Activated CD4-positive, alpha-beta T cell treated with anti-CD3 and anti-CD28 coated beads, Interleukin-2, amount 10 ng/mL, durations not matched to agents 7 days and 5 days (primary cell): ENCODE measurements at regions not wholly inside any gene's neighbourhood (a gene's known extent, or its start where the extent isn't known, plus 50 kb on each side); places are given as distances from the start of the nearest gene placed in this dataset.
"Not testable (repeated sequence)": the region's sequence is repeated elsewhere in the genome, so short reads cannot be mapped to it uniquely, and the experiment has no call there.

Experiments used
- CTCF ChIA-PET: fragments of 350-600 bp; sonication (Branson Sonifier 250); formaldehyde crosslinking; loops from one replicate; lab custom pipeline; 2021; ENCODE audit warnings: antibody characterized with exemption; lab: Charles Lee
- POLR2A ChIA-PET: fragments of 350-600 bp; sonication (Branson Sonifier 250); formaldehyde crosslinking; loops from one replicate; lab custom pipeline; 2021; ENCODE audit warnings: antibody characterized with exemption; lab: Charles Lee
- DNase-seq: peaks from one replicate; pipeline ENCODE4 v3.0.0-alpha.2; 2020
- H3K27ac Mint-ChIP-seq: one replicate; pipeline ENCODE4 v1.8.0; 2021; ENCODE audit warnings: mild to moderate bottlenecking, moderate library complexity, mixed read lengths
- H3K27me3 Mint-ChIP-seq: one replicate; pipeline ENCODE4 v1.8.0; 2021; ENCODE audit warnings: mixed read lengths
- H3K36me3 Mint-ChIP-seq: one replicate; pipeline ENCODE4 v1.8.0; 2021; ENCODE audit warnings: low read depth, mixed read lengths
- H3K4me1 Mint-ChIP-seq: one replicate; pipeline ENCODE4 v1.8.0; 2021; ENCODE audit warnings: mixed read lengths
- H3K4me3 Mint-ChIP-seq: one replicate; pipeline ENCODE4 v1.8.0; 2021; ENCODE audit warnings: mild to moderate bottlenecking, moderate library complexity, mixed read lengths
- H3K9me3 Mint-ChIP-seq: one replicate; pipeline ENCODE4 v1.8.0; 2021; ENCODE audit warnings: mixed read lengths

DNA sequence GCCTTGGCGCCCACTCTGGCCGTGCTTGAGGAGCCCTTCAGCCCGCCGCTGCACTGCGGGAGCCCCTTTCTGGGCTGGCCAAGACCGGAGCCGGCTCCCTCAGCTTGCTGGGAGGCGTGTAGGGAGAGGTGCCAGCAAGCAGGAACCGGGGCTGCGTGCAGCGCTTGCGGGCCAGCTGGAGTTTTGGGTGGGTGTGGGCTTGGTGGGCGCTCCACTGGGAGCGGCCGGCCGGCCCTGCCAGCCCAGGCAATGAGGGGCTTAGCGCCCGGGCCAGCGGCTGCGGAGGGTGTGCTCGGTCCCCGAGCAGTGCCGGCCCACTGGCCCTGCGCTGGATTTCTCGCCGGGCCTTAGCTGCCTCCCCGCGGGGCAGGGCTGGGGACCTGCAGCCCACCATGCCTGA is 204.9 kb upstream of the HNRNPA3 start:
- H3K9me3 Mint-ChIP-seq, DNase-seq, H3K36me3 Mint-ChIP-seq, H3K27ac Mint-ChIP-seq, H3K4me1 Mint-ChIP-seq, POLR2A ChIA-PET, H3K4me3 Mint-ChIP-seq: not testable (repeated sequence)
- CTCF ChIA-PET = interaction anchor here (1.5 kb wide), 1 partner anchor 10 kb away, joined by 4 read pairs; no protein-coding TSS in a partner anchor
- H3K27me3 Mint-ChIP-seq = peaks cover 23% of the 10 kb centered on the region

GRCh38 chr2:177008662-177009061 is 203.9 kb upstream of the HNRNPA3 start:
- H3K27ac Mint-ChIP-seq, POLR2A ChIA-PET, H3K9me3 Mint-ChIP-seq, DNase-seq, H3K4me3 Mint-ChIP-seq, H3K4me1 Mint-ChIP-seq, H3K36me3 Mint-ChIP-seq: not testable (repeated sequence)
- H3K27me3 Mint-ChIP-seq = peaks cover 23% of the 10 kb centered on the region
- CTCF ChIA-PET = interaction anchor here (1.0 to 1.5 kb wide), 2 partner anchors 9 to 11 kb away, joined by 3 to 4 read pairs; no protein-coding TSS in a partner anchor

- H3K27ac Mint-ChIP-seq = no peak overlapping the region
- DNase-seq = no peak
- CTCF ChIA-PET = no interaction called here
- H3K27me3 Mint-ChIP-seq = peaks cover 23% of the 10 kb centered on the region
- POLR2A ChIA-PET = no interaction called here
- no peaks in the 10 kb centered on the region for H3K36me3 Mint-ChIP-seq
- peaks cover 3% of the 10 kb centered on the region for H3K4me1 Mint-ChIP-seq
- H3K9me3 Mint-ChIP-seq = peaks cover 4% of the 10 kb centered on the region
- H3K4me3 Mint-ChIP-seq = no peak overlapping the region
These were observed 202.4 kb upstream of the HNRNPA3 start for GRCh38 chr2:177010146-177010545.

DNA sequence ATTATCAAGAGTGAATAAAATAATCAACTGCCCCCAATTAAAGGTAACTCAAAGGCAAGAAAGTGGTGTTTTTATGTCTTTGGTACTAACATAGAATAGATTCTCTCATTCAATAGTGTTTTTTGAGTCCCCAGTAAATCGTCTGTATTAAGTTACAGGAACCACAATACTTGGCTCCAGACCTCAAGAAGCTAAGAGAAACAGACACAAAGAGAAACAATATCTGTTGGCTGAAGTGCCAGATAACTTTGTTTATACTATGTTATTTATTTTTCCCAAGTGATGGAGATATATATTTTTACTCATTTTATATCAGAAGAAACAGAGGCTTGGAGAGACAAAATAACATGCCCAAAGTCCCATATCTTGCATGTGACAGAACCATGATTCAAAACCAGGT is 201.7 kb upstream of the HNRNPA3 start:
- no peak overlapping the region for H3K4me3 Mint-ChIP-seq
- H3K4me1 Mint-ChIP-seq = peaks cover 3% of the 10 kb centered on the region
- no peaks in the 10 kb centered on the region for H3K36me3 Mint-ChIP-seq
- H3K27ac Mint-ChIP-seq = no peak overlapping the region
- H3K27me3 Mint-ChIP-seq = peaks cover 26% of the 10 kb centered on the region
- ChIA-PET CTCF (no interaction called here), POLR2A (no interaction called here)
- DNase-seq = no peak
- peaks cover 4% of the 10 kb centered on the region for H3K9me3 Mint-ChIP-seq

- no peaks in the 10 kb centered on the region for H3K36me3 Mint-ChIP-seq
- CTCF ChIA-PET = interaction anchor here (0.7 kb wide), 1 partner anchor 40 kb away, joined by 4 read pairs; no protein-coding TSS in a partner anchor
- H3K27ac Mint-ChIP-seq = no peak overlapping the region
These were observed 197.6 kb upstream of the HNRNPA3 start for GRCh38 chr2:177014946-177015345.

DNA sequence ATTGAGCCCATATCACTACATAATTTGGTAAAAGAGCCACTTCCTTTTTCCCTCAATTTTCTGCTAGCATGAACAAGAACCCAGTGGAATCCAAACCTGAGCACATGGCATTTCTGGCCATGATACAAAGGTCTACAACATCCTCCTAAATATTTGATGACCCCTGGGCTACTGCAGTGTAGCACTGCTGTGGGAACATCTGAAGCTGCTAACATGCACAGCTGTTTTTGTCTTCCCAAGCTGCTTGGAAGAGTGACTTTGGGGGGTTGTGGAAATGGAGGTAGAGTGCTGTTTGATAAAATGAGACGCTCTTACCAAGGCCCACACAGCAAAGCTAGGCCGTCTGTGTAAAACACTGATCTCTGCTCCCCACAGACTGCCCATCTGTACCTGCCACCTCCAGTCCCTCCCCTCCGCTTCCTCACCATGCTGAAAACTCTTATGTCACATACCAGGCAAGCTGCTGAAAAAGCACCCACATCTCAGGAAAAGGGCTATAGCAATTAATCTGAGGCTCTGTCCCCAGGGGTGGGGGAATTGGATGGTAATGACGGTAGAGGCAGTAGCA is 197.2 kb upstream of the HNRNPA3 start:
- H3K4me3 Mint-ChIP-seq = no peak overlapping the region
- H3K9me3 Mint-ChIP-seq = no peaks in the 10 kb centered on the region
- ChIA-PET CTCF (no interaction called here), POLR2A (no interaction called here)
- no peaks in the 10 kb centered on the region for H3K4me1 Mint-ChIP-seq
- H3K36me3 Mint-ChIP-seq = no peaks in the 10 kb centered on the region
- peaks cover 16% of the 10 kb centered on the region for H3K27me3 Mint-ChIP-seq
- DNase-seq = no peak
- no peak overlapping the region for H3K27ac Mint-ChIP-seq

More at GRCh38 chr2:177014946-177015345, 197.6 kb upstream of the HNRNPA3 start:
- Mint-ChIP-seq H3K9me3 (no peaks in the 10 kb centered on the region), H3K27me3 (peaks cover 21% of the 10 kb centered on the region), H3K4me1 (no peaks in the 10 kb centered on the region), H3K4me3 (no peak overlapping the region)
- DNase-seq = no peak
- POLR2A ChIA-PET = no interaction called here

DNA sequence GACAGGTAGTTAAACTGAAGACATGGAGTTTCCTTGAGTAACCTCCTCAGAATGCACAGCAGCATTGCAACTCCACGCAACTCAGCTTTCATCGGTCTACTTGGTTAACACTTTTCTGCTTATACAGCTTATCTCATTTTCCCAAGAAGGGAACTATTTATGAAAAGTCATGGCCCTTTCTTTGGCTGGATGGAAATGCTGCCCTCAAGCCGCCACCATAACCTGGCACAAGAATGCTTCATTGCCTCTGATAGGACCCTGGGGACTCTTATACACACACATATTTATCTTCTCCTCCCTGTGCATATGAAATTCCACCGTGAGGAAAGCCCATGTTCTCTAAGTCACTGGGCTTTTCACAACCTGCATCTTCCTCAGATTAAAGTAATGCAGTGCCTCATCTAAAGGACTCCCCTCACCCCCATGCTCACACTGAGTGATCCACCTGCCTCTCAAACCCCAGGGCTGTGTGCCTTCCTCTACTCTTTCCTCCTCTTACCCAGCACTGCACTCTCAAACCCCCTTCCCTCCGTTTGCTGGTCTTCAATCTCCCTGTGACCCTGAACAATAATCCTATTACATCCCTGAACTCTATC is 192.0 kb upstream of the HNRNPA3 start:
- DNase-seq = no peak
- no peak overlapping the region for H3K27ac Mint-ChIP-seq
- H3K4me1 Mint-ChIP-seq = no peaks in the 10 kb centered on the region
- no peak overlapping the region for H3K4me3 Mint-ChIP-seq
- H3K9me3 Mint-ChIP-seq = no peaks in the 10 kb centered on the region
- ChIA-PET CTCF (no interaction called here), POLR2A (no interaction called here)
- H3K36me3 Mint-ChIP-seq = no peaks in the 10 kb centered on the region
- H3K27me3 Mint-ChIP-seq = peaks cover 10% of the 10 kb centered on the region

DNA sequence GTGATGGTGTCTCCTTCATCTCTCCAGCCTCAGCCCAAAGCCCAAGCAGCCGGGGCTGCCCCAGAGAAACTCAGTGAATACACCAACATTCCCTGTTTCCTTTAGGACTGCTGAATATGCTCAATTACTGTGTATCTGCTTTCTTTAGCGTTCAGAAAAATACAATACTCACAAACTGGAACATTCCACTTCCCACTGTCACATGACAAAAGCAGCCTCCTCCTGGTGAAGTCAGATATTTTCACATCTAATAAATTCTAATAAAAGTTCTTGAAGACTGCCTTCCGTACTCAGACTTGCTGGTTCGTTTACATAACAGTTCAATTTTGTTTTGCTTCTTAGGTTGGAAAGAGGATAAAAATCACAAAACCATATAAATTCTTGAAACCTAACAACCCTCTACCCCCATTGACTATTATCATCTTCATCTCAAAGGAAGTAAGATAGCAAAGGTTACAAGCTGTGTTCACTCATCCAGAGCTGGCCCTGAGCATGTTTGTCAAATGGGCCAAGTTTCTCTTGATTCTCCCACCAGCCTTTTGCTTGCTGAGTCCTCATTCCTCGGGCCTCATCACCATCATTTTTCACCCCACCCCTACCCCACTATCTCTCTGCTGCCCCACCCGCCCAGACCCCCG is 190.8 kb upstream of the HNRNPA3 start:
- no peaks in the 10 kb centered on the region for H3K9me3 Mint-ChIP-seq
- no peak for DNase-seq
- no peaks in the 10 kb centered on the region for H3K36me3 Mint-ChIP-seq
- H3K27ac Mint-ChIP-seq = no peak overlapping the region
- no peak overlapping the region for H3K4me3 Mint-ChIP-seq
- ChIA-PET CTCF (no interaction called here), POLR2A (no interaction called here)
- H3K4me1 Mint-ChIP-seq = no peaks in the 10 kb centered on the region
- H3K27me3 Mint-ChIP-seq = peaks cover 9% of the 10 kb centered on the region

DNA sequence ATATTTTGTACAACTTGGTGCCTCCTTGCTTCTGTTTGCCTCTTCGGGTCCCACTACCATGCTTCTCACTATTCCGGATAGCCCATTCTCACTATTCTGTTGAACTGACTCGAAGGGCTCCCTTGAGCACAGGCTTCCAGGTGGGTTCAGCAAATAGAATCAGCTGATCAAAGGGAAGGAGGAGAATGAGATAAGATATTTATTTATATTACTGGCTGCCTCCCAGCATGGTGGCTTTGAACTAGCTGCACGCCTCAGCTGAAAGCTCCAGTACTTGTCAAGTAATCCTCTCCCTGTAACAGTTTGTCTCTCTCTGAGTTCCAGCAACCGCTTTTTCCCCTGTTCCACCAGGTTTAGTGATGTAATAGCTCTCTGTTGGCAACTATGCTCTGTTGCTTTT is 187.8 kb upstream of the HNRNPA3 start:
- ChIA-PET POLR2A (no interaction called here), CTCF (interaction anchor here (0.8 kb wide), 1 partner anchor 20 kb away, joined by 3 read pairs; no protein-coding TSS in a partner anchor)
- H3K9me3 Mint-ChIP-seq = no peaks in the 10 kb centered on the region
- no peaks in the 10 kb centered on the region for H3K36me3 Mint-ChIP-seq
- no peak for DNase-seq
- H3K4me3 Mint-ChIP-seq = no peak overlapping the region
- no peaks in the 10 kb centered on the region for H3K4me1 Mint-ChIP-seq
- peaks cover 8% of the 10 kb centered on the region for H3K27me3 Mint-ChIP-seq
- no peak overlapping the region for H3K27ac Mint-ChIP-seq

GRCh38 chr2:177026253-177026652 is 186.3 kb upstream of the HNRNPA3 start:
- Mint-ChIP-seq H3K9me3 (no peaks in the 10 kb centered on the region), H3K27me3 (peaks cover 6% of the 10 kb centered on the region), H3K4me1 (no peaks in the 10 kb centered on the region), H3K27ac (no peak overlapping the region), H3K36me3 (no peaks in the 10 kb centered on the region), H3K4me3 (no peak overlapping the region)
- no peak for DNase-seq
- POLR2A ChIA-PET = no interaction called here
- CTCF ChIA-PET = interaction anchor here (0.7 kb wide), 1 partner anchor 122 kb away, joined by 3 read pairs; no protein-coding TSS in a partner anchor

DNA sequence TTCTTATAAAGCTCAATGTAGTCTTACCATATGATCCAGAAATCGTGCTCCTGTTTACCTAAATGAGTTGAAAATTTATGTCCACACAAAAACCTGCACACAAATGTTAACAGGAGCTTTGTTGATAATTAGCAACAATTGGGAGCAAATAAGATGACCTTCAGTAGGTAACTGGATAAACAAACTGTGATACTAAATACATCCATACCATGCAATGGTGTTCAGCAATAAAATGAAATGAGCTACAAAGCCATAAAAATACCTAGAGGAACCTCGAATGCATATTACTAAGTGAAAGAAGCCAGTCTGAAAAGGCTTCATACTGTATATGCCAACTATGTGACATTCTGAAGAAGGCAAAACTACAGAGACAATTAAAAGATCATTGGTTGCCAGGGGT is 185.6 kb upstream of the HNRNPA3 start:
- Mint-ChIP-seq H3K36me3 (no peaks in the 10 kb centered on the region), H3K27ac (no peak overlapping the region), H3K4me3 (no peak overlapping the region), H3K27me3 (peaks cover 6% of the 10 kb centered on the region), H3K4me1 (no peaks in the 10 kb centered on the region), H3K9me3 (no peaks in the 10 kb centered on the region)
- no peak for DNase-seq
- ChIA-PET POLR2A (no interaction called here), CTCF (interaction anchor here (0.7 kb wide), 1 partner anchor 121 kb away, joined by 3 read pairs; no protein-coding TSS in a partner anchor)

- CTCF ChIA-PET = no interaction called here
- no peaks in the 10 kb centered on the region for H3K36me3 Mint-ChIP-seq
- H3K4me1 Mint-ChIP-seq = no peaks in the 10 kb centered on the region
- H3K9me3 Mint-ChIP-seq = no peaks in the 10 kb centered on the region
- POLR2A ChIA-PET = no interaction called here
- H3K4me3 Mint-ChIP-seq = no peak overlapping the region
- no peak overlapping the region for H3K27ac Mint-ChIP-seq
- peaks cover 14% of the 10 kb centered on the region for H3K27me3 Mint-ChIP-seq
- no peak for DNase-seq
These were observed 184.3 kb upstream of the HNRNPA3 start for GRCh38 chr2:177028296-177028695.

DNA sequence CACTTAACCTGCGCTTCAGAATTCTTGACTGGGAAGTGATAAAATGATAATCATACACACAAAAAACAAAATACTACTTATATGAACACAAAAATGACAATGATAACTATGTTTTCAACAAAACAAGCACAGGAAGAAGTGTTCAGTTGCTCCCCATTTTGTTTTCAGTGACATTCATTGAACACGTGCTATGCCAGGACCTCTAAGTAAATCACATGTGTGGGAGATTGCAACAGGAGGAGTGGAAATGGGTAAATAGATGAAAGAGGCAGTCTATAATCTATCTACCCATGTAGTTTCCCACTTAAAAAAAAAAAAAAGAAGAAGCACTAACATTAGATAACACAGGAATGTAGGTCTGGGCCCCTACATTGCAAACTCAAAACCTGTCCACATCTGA is 183.5 kb upstream of the HNRNPA3 start:
- Mint-ChIP-seq H3K27me3 (peaks cover 16% of the 10 kb centered on the region), H3K36me3 (no peaks in the 10 kb centered on the region), H3K9me3 (no peaks in the 10 kb centered on the region), H3K27ac (no peak overlapping the region), H3K4me3 (no peak overlapping the region), H3K4me1 (no peaks in the 10 kb centered on the region)
- POLR2A ChIA-PET = no interaction called here
- DNase-seq = no peak
- CTCF ChIA-PET = no interaction called here
